HepG2 (cell line): ENCODE measurements at regions not wholly inside any gene's neighbourhood (a gene's known extent, or its start where the extent isn't known, plus 50 kb on each side); places are given as distances from the start of the nearest gene placed in this dataset.

Experiments
- ATAC-seq: fragments of 200-7000 bp; cut with Tn5 transposase; 3 replicates; pipeline ENCODE4 v1.9.1; 2020; ENCODE audit warnings: mild to moderate bottlenecking, moderate library complexity
- BruUV-seq: library from RNA; stranded (reverse); fragments of 400-500 nt; replicated peaks from 2 replicates; lab custom pipeline; 2021; lab: Mats Ljungman, UMichigan
- CTCF ChIA-PET: fragments of 300-600 bp; formaldehyde crosslinking; extraction: SDS; loops from one replicate; lab custom pipeline; 2021; ENCODE audit warnings: low total read pairs, inconsistent platforms, low intra/inter-chr PET ratio; lab: Yijun Ruan, JAX
- POLR2A ChIA-PET: fragments of 350-600 bp; sonication (Branson Sonifier 250); formaldehyde crosslinking; loops from one replicate; lab custom pipeline; 2020; ENCODE audit warnings: antibody characterized with exemption, inconsistent platforms; lab: Yijun Ruan, JAX
- DNase-seq: peaks from one replicate; pipeline ENCODE4 v3.0.0-alpha.2; 2015; ENCODE audit warnings: low spot score
- FAIRE-seq: peaks from 3 replicates; lab custom pipeline; 2011; peaks lifted over from hg19 to GRCh38; lab: Jason Lieb, UNC
- H2AFZ ChIP-seq: one replicate; pipeline ENCODE4 v1.6.1; 2011; ENCODE audit warnings: low read length, inconsistent platforms
- H3K27ac ChIP-seq: fragments of 300-600 bp; 3 replicates; pipeline ENCODE4 v1.8.0; 2011; ENCODE audit warnings: mixed run types, mild to moderate bottlenecking, mixed read lengths, low read length, inconsistent platforms; ENCODE audit not compliant: insufficient read depth; ENCODE audit errors: extremely low read length
- H3K27me3 ChIP-seq, 2 experiments: fragments of 200-600 bp in 1 of 2; 2 replicates in 1 of 2; 3 replicates in 1 of 2; pipeline versions ENCODE4 v1.6.0 to v1.8.0; 2011; ENCODE audit warnings: low read length in 2 of 2, mild to moderate bottlenecking in 2 of 2, moderate library complexity in 2 of 2, inconsistent platforms in 1 of 2; ENCODE audit not compliant: insufficient read depth in 2 of 2, control insufficient read depth in 1 of 2
- H3K36me3 ChIP-seq, 2 experiments: fragments of 200-600 bp in 1 of 2; replicated peaks in 1 of 2; 2 replicates in 1 of 2; 3 replicates in 1 of 2; pipeline versions ENCODE4 v1.5.1 to v1.8.0; 2011; ENCODE audit warnings: low read length in 2 of 2, inconsistent platforms in 1 of 2; ENCODE audit not compliant: insufficient read depth in 2 of 2, control insufficient read depth in 1 of 2
- H3K4me1 ChIP-seq: 2 replicates; pipeline ENCODE4 v1.5.1; 2012; ENCODE audit warnings: low read length, inconsistent platforms; ENCODE audit not compliant: insufficient read depth
- H3K4me2 ChIP-seq: 2 replicates; pipeline ENCODE4 v1.6.0; 2011; ENCODE audit warnings: low read depth, low read length, inconsistent platforms
- H3K4me3 ChIP-seq, 3 experiments: fragments of 200-600 bp in 1 of 3; sonication (generic), shearing (Covaris generic) in 1 of 3; replicated peaks in 1 of 3; 2 replicates each; pipeline ENCODE4 v1.5.1; 2011 to 2016; ENCODE audit warnings: low read length in 3 of 3, inconsistent platforms in 2 of 3, low read depth in 2 of 3, mild to moderate bottlenecking in 2 of 3, control low read depth in 1 of 3, mixed read lengths in 1 of 3; ENCODE audit not compliant: insufficient read depth in 1 of 3
- H3K79me2 ChIP-seq: one replicate; pipeline ENCODE4 v1.6.1; 2011; ENCODE audit warnings: low read length, inconsistent platforms; ENCODE audit not compliant: insufficient read depth
- H3K9ac ChIP-seq: 2 replicates; pipeline ENCODE4 v1.6.0; 2011; ENCODE audit warnings: mild to moderate bottlenecking, low read depth, low read length, inconsistent platforms; ENCODE audit not compliant: insufficient read depth
- H3K9me3 ChIP-seq: 2 replicates; pipeline ENCODE4 v1.5.1; 2012; ENCODE audit warnings: mild to moderate bottlenecking, low read length
- H4K20me1 ChIP-seq: 2 replicates; pipeline ENCODE4 v1.6.0; 2011; ENCODE audit warnings: inconsistent platforms, mild to moderate bottlenecking, low read length, moderate library complexity; ENCODE audit not compliant: insufficient read depth
- ATF7 ChIP-seq, 2 experiments: fragments of 450-650 bp in 1 of 2; sonication (generic) in 1 of 2; formaldehyde crosslinking in 1 of 2; IDR thresholded peaks; 2 replicates each; pipeline versions ENCODE4 v1.4.0 to v1.6.1; 2016 to 2020; ENCODE audit warnings: antibody characterized with exemption in 1 of 2, mild to moderate bottlenecking in 1 of 2, missing genetic modification reagents in 1 of 2
- FOXP4 ChIP-seq: sonication (generic); formaldehyde crosslinking; IDR thresholded peaks from 2 replicates; pipeline ENCODE4 v1.4.0; 2020; ENCODE audit warnings: missing genetic modification reagents
- KMT2A ChIP-seq: sonication (generic); formaldehyde crosslinking; IDR thresholded peaks from 2 replicates; pipeline ENCODE4 v1.4.0; 2020; ENCODE audit warnings: missing genetic modification reagents
- NR2F2 ChIP-seq: IDR thresholded peaks from 2 replicates; pipeline ENCODE4 v1.6.1; 2012; ENCODE audit warnings: low read depth, inconsistent platforms, borderline replicate concordance
- RBFOX2 ChIP-seq: fragments of 200-400 bp; formaldehyde crosslinking; IDR thresholded peaks from 2 replicates; pipeline ENCODE4 v1.6.1; 2017; ENCODE audit warnings: low read depth, mild to moderate bottlenecking, low read length
- SIX1 ChIP-seq: sonication (generic); formaldehyde crosslinking; IDR thresholded peaks from 2 replicates; pipeline ENCODE4 v1.4.0; 2020; ENCODE audit warnings: missing genetic modification reagents, borderline replicate concordance
- ZBTB7A ChIP-seq: sonication (generic); formaldehyde crosslinking; IDR thresholded peaks from 2 replicates; pipeline ENCODE4 v1.8.0; 2022; ENCODE audit warnings: mild to moderate bottlenecking, missing genetic modification reagents
- ZNF567 ChIP-seq: sonication (generic); formaldehyde crosslinking; IDR thresholded peaks from 2 replicates; pipeline ENCODE4 v1.8.1; 2023; ENCODE audit warnings: mild to moderate bottlenecking, missing genetic modification reagents, borderline replicate concordance
- ZNF839 ChIP-seq: sonication (generic); formaldehyde crosslinking; IDR thresholded peaks from 2 replicates; pipeline ENCODE4 v1.4.0; 2020; ENCODE audit warnings: missing genetic modification reagents, mild to moderate bottlenecking, borderline replicate concordance
- WGBS: methylation state at CpG from one replicate; pipeline ENCODE4 v1.1.6; 2017; ENCODE audit warnings: low lambda C conversion rate; 5-methylcytosine and 5-hydroxymethylcytosine counted together
- in situ Hi-C: cut with HindIII; loops from 2 replicates; pipeline ENCODE4 v1.10.0; 2017; ENCODE audit warnings: low pct_unique_long_range_greater_than_20kb; ENCODE audit not compliant: extremely low pct_ligation_motif_present
- intact Hi-C: fragments of 100-400 bp; cut with micrococcal nuclease; formaldehyde crosslinking; loops from one replicate; pipeline ENCODE4 v1.10.0; 2022; ENCODE audit not compliant: unreplicated experiment

- no peak overlapping the region for H3K4me3 ChIP-seq
- ATAC-seq (no peak), FAIRE-seq (no peak), DNase-seq (no peak)
- no peaks in the 10 kb centered on the region for H3K9me3 ChIP-seq
- no peaks in the 10 kb centered on the region for H3K79me2 ChIP-seq
- H3K36me3 ChIP-seq: no peaks in the 10 kb centered on the region
- H3K9ac ChIP-seq: no peak overlapping the region
- POLR2A ChIA-PET: no interaction called here
- peaks cover 0 to 6% of the 10 kb centered on the region in 2 experiments; a peak in 1 of 5 replicates for H3K27me3 ChIP-seq
- peaks cover 61% of the 10 kb centered on the region for H3K4me1 ChIP-seq
- TF ChIP-seq SIX1 (CRISPR knock-in tag) (no peak), NR2F2 (no peak), ZNF839 (CRISPR knock-in tag) (no peak), ZBTB7A (CRISPR knock-in tag) (no peak), KMT2A (no peak), ATF7 (IDR thresholded peaks at IDR 0.05) (no peak), ATF7 (CRISPR knock-in tag; IDR thresholded peaks at IDR 0.05) (no peak), FOXP4 (CRISPR knock-in tag) (no peak), RBFOX2 (no peak), ZNF567 (CRISPR knock-in tag) (no peak)
- CTCF ChIA-PET: no interaction called here
- no peak overlapping the region for H3K27ac ChIP-seq
- BruUV-seq: no TSS peak
- 64% methylated on average over 2 of the region's 2 CpGs for WGBS
- H4K20me1 ChIP-seq: no peaks in the 10 kb centered on the region
- in situ Hi-C loops (no loop called here), intact Hi-C loops (no loop called here)
- H2AFZ ChIP-seq: no peak overlapping the region
- H3K4me2 ChIP-seq: no peak overlapping the region
Measured at GRCh38 chr6:137655291-137655690, 161.1 kb upstream of the OLIG3 start.
